ENCODE measurements at regions not wholly inside any gene's neighbourhood (a gene's known extent, or its start where the extent isn't known, plus 50 kb on each side); places are given as distances from the start of the nearest gene placed in this dataset.

DNA sequence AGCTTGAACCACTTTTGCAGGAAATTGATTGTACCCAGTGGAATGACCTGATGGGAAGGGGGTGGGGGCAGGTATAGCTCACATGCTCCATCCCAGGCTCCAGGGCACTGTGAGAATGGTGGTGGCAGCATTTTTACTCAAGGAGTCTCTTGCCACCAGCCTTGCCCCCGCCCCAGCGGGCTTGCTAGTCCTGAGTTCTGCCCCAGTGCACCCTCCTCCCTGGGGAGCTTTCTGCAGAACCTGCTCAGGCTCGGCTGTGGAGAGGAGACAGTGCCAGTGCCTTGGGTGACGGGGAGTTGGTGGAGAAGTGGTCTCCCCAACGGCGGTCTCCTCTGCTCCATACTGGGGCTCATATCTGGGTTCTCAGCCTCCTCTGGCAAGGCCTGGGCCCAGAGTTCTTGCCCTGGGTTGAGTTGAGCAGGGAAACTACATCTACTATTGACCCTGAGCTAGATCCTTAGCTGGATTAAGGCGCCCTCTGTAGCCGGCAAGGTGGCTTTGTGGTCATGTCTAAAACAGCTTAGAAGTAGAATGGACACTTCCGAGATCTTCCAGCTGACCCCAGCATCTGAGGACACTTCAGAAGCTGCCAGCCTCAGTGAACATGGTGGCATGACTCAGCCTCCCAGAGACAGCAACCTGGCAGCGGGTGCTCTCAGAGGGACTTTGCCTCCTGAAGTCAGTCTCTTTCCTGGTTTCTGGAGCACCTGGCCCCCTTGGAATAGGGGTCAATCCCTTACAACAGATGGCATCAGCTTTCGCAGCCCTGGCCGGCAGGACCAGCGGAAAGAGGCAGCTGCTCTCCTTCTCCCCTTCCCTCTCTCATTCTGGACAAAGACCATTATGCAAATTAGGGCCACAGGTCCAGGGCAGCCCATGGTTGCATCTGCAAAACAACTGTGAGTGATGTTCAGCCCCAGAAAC lies 363.4 kb upstream of the MKI67 start:
- Histone ChIP-seq H3K36me3 (ENCODE audit: control insufficient read depth, insufficient read depth, low read length) (no peaks in the 10 kb centered on the region), H2AFZ (no peak overlapping the region), H3K9me3 (ENCODE audit: control insufficient read depth, low read length) (no peaks in the 10 kb centered on the region), H3K4me3 (ENCODE audit: low read depth, low read length) (no peak overlapping the region), H3K4me1 (no peaks in the 10 kb centered on the region), H3K9ac (no peak overlapping the region), H3K27ac (no peak overlapping the region), H3K79me2 (no peaks in the 10 kb centered on the region), H3K4me2 (ENCODE audit: low read length) (no peak overlapping the region), H3K27me3 (ENCODE audit: control insufficient read depth, insufficient read depth, low read length) (no peaks in the 10 kb centered on the region)
- TF ChIP-seq, protein P1, sequence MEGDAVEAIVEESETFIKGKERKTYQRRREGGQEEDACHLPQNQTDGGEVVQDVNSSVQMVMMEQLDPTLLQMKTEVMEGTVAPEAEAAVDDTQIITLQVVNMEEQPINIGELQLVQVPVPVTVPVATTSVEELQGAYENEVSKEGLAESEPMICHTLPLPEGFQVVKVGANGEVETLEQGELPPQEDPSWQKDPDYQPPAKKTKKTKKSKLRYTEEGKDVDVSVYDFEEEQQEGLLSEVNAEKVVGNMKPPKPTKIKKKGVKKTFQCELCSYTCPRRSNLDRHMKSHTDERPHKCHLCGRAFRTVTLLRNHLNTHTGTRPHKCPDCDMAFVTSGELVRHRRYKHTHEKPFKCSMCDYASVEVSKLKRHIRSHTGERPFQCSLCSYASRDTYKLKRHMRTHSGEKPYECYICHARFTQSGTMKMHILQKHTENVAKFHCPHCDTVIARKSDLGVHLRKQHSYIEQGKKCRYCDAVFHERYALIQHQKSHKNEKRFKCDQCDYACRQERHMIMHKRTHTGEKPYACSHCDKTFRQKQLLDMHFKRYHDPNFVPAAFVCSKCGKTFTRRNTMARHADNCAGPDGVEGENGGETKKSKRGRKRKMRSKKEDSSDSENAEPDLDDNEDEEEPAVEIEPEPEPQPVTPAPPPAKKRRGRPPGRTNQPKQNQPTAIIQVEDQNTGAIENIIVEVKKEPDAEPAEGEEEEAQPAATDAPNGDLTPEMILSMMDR (IDR thresholded peaks at IDR 0.05), result no peak

DNA sequence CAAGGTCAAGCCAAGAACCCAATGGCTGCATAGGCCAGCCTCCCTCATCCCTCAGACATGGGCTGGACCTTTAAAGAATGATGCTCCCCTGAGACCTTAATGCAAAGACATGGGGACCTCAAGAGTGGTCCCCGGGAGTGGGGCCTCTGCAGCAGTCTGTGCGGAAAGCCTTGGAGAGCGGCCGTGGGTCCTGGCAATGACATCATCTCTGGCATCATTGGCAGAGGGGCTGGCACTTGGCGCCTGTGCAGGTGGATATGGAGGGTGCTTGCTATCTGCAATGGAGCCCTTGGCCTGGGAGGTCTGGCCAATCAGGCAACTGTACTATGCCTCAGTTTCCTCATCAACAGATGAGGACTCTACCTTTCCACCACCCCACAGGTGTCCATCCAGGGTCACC lies 365.5 kb upstream of the MKI67 start:
- Histone ChIP-seq H2AFZ (no peak overlapping the region), H3K36me3 (ENCODE audit: control insufficient read depth, insufficient read depth, low read length) (no peaks in the 10 kb centered on the region), H3K4me1 (no peaks in the 10 kb centered on the region), H3K27me3 (ENCODE audit: control insufficient read depth, insufficient read depth, low read length) (no peaks in the 10 kb centered on the region), H3K4me2 (ENCODE audit: low read length) (no peak overlapping the region), H3K9me3 (ENCODE audit: control insufficient read depth, low read length) (no peaks in the 10 kb centered on the region), H3K27ac (no peak overlapping the region), H3K9ac (no peak overlapping the region), H3K79me2 (no peaks in the 10 kb centered on the region), H3K4me3 (ENCODE audit: low read depth, low read length) (no peak overlapping the region)
- TF ChIP-seq, protein P1 (IDR thresholded peaks at IDR 0.05), result no peak

DNA sequence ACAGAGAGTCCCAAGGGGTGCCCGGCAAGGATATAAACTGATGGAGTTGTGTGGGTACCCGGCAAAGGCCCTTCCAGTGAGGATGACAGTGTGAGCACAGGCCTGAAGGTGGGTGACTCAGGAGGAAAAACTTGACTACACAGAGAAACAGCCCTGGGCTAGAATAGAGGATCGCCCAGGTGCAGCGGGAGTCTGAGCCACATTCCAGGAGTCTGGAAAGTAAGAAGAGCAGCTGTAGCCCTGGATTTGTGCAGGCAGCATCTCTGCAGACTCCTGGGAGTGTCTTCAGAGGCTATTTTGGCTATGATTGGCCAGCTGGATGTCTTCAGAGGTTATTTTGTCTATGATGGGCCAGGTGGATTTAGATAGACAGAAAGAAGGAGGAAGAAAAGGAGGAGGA lies 367.6 kb upstream of the MKI67 start:
- H3K27ac ChIP-seq, result no peak overlapping the region
- H3K4me2 ChIP-seq (ENCODE audit: low read length), result no peak overlapping the region
- no peaks in the 10 kb centered on the region for H3K9me3 ChIP-seq (ENCODE audit: control insufficient read depth, low read length)
- no peak overlapping the region for H3K9ac ChIP-seq
- H2AFZ ChIP-seq, result no peak overlapping the region
- TF ChIP-seq, protein P1 (IDR thresholded peaks at IDR 0.05), result no peak
- H3K79me2 ChIP-seq, result no peaks in the 10 kb centered on the region
- H3K4me3 ChIP-seq (ENCODE audit: low read depth, low read length), result no peak overlapping the region
- no peaks in the 10 kb centered on the region for H3K36me3 ChIP-seq (ENCODE audit: control insufficient read depth, insufficient read depth, low read length)
- H3K27me3 ChIP-seq (ENCODE audit: control insufficient read depth, insufficient read depth, low read length), result no peaks in the 10 kb centered on the region
- H3K4me1 ChIP-seq, result no peaks in the 10 kb centered on the region

DNA sequence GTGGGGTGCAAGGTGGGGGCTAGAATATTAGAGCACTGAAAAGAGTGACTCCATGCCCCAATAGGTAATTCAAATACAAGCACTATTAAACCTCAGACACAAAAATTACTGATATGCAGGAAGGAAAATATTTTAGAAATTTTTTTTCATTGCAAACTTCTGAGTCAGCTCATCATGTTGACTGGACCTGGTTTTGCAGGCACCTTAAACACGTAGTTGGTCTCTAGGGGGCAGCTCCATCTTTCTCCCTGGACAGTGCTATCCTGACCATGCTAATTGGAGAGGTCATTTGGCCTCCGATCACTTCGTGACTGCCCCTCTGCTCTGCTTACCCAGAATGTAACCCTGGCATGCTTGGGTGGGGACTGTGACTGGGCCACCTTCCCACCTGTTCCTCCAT lies 368.4 kb upstream of the MKI67 start:
- H3K9ac ChIP-seq, result no peak overlapping the region
- no peaks in the 10 kb centered on the region for H3K36me3 ChIP-seq (ENCODE audit: control insufficient read depth, insufficient read depth, low read length)
- no peaks in the 10 kb centered on the region for H3K79me2 ChIP-seq
- H3K27ac ChIP-seq, result no peak overlapping the region
- no peaks in the 10 kb centered on the region for H3K9me3 ChIP-seq (ENCODE audit: control insufficient read depth, low read length)
- no peaks in the 10 kb centered on the region for H3K4me1 ChIP-seq
- H3K27me3 ChIP-seq (ENCODE audit: control insufficient read depth, insufficient read depth, low read length), result no peaks in the 10 kb centered on the region
- TF ChIP-seq, protein P1 (IDR thresholded peaks at IDR 0.05), result no peak
- no peak overlapping the region for H2AFZ ChIP-seq
- H3K4me3 ChIP-seq (ENCODE audit: low read depth, low read length), result no peak overlapping the region
- no peak overlapping the region for H3K4me2 ChIP-seq (ENCODE audit: low read length)

Data from parathyroid adenoma (tissue), 2 donors.